Right lobe of liver (tissue), 6 donors: ENCODE measurements at regions not wholly inside any gene's neighbourhood (a gene's known extent, or its start where the extent isn't known, plus 50 kb on each side); places are given as distances from the start of the nearest gene placed in this dataset.

ENCODE experiments used
- ATAC-seq, 4 donors: fragments of 200-7000 bp; cut with Tn5 transposase; one replicate each; pipeline ENCODE4 v1.9.1; 2020; ENCODE audit warnings: mild to moderate bottlenecking in 4 of 4, moderate library complexity in 4 of 4
- DNase-seq, 3 donors: peaks; one replicate each; pipeline ENCODE4 v3.0.0-alpha.2; 2020
- H3K27ac ChIP-seq, 3 donors: fragments of 200-600 bp; one replicate each; pipeline ENCODE4 v1.8.0; 2022
- H3K27me3 ChIP-seq, 2 donors: fragments of 200-600 bp; one replicate each; pipeline ENCODE4 v1.8.0; 2022
- H3K36me3 ChIP-seq, 4 donors: fragments of 200-600 bp; sonication (generic) in 1 of 4; one replicate each; pipeline versions ENCODE4 v1.5.1 to v1.8.0; 2017 to 2022; ENCODE audit warnings: control low read depth in 1 of 4
- H3K4me1 ChIP-seq, 4 donors: fragments of 200-600 bp; sonication (generic) in 1 of 4; one replicate each; pipeline versions ENCODE4 v1.5.1 to v1.8.0; 2017 to 2022; ENCODE audit warnings: control low read depth in 1 of 4
- H3K4me3 ChIP-seq, 3 donors: fragments of 200-600 bp; one replicate each; pipeline ENCODE4 v1.8.0; 2022
- H3K9me3 ChIP-seq, 4 donors: fragments of 200-600 bp; sonication (generic) in 1 of 4; one replicate each; pipeline versions ENCODE4 v1.5.1 to v1.8.0; 2017 to 2022; ENCODE audit warnings: control low read depth in 1 of 4
- POLR2A ChIP-seq: fragments of 450-650 bp; IDR thresholded peaks from one replicate; pipeline ENCODE4 v1.6.1; 2017; ENCODE audit warnings: antibody characterized with exemption, mild to moderate bottlenecking
- WGBS: methylation state at CpG from one replicate; pipeline ENCODE4 v1.1.6; 2018; ENCODE audit warnings: low coverage, low lambda C conversion rate; ENCODE audit not compliant: insufficient coverage; ENCODE audit errors: missing lambda C conversion rate; 5-methylcytosine and 5-hydroxymethylcytosine counted together
- intact Hi-C, 2 donors: fragments of 100-400 bp; cut with DNase I; formaldehyde crosslinking; loops; one replicate each; pipeline versions ENCODE4 v1.11.2 to v1.14.1; 2022
- TF ChIP-seq, protein P1 (sequence below), 4 donors: fragments of 200-600 bp in 3 of 4; fragments of 450-650 bp in 1 of 4; IDR thresholded peaks; one replicate each; pipeline versions ENCODE4 v1.5.1 to v1.8.0; 2016 to 2022; ENCODE audit warnings: antibody characterized with exemption in 4 of 4, mild to moderate bottlenecking in 2 of 4
- donor health status: DM: no; HTN: yes; CAD: no.
- donor health status: DM: no; HTN: no; CAD: no.
- donor health status: DM: no; HTN: no; CAD: no.
- donor health status: DM: no; HTN: yes; CAD: no.
- donor health status: DM: no; HTN: yes; CAD: no.

DNA sequence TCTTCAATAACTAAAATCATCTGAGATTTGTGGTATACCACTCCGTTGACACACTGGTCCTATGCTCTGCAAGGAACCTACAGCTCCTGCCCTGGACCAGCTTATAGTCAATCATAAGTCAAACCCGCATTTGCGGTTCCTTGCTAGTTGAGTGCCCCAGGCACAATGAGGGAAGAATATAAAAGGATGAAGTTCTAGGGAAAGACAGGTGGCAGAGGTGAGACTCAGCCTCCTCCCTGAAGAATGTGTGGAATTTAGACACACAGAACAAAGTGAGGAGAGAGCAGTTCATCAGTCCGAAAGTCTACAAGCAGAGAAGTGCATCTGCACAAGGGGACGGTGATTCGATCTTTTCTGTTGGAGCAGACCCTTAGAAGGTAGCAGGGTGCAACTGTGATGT lies 615.0 kb upstream of the FANCL start:
- Histone ChIP-seq H3K4me1 (no peaks in the 10 kb centered on the region), H3K9me3 (no peaks in the 10 kb centered on the region), H3K27me3 (no peaks in the 10 kb centered on the region), H3K27ac (no peak overlapping the region), H3K36me3 (no peaks in the 10 kb centered on the region), H3K4me3 (no peak overlapping the region)
- DNase-seq: no peak
- intact Hi-C loops: no loop called here
- no peak for ATAC-seq
- 61% methylated on average over 6 of the region's 6 CpGs for WGBS
- TF ChIP-seq POLR2A: no peak
- TF ChIP-seq, protein P1, sequence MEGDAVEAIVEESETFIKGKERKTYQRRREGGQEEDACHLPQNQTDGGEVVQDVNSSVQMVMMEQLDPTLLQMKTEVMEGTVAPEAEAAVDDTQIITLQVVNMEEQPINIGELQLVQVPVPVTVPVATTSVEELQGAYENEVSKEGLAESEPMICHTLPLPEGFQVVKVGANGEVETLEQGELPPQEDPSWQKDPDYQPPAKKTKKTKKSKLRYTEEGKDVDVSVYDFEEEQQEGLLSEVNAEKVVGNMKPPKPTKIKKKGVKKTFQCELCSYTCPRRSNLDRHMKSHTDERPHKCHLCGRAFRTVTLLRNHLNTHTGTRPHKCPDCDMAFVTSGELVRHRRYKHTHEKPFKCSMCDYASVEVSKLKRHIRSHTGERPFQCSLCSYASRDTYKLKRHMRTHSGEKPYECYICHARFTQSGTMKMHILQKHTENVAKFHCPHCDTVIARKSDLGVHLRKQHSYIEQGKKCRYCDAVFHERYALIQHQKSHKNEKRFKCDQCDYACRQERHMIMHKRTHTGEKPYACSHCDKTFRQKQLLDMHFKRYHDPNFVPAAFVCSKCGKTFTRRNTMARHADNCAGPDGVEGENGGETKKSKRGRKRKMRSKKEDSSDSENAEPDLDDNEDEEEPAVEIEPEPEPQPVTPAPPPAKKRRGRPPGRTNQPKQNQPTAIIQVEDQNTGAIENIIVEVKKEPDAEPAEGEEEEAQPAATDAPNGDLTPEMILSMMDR (IDR thresholded peaks at IDR 0.05): no peak

DNA sequence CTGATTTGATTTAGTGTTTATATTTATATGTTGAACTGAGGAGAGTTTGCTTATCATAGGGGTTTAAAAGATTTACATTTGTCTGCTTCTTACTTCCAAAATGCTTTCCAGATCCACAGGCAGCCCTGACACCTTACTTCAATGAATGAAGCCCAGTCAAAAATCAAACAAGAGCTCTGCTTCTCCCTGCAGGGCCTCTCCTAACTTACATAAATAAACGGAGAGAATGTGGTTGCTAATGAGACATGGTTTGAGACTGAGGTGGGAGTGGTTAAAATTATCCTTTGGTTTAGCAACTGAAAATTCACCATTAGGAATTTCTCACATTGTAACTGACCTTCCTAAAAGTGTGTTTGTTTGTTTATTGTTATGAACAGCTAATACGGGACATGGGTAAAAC lies 612.3 kb upstream of the FANCL start:
- TF ChIP-seq, protein P1 (IDR thresholded peaks at IDR 0.05): no peak
- TF ChIP-seq POLR2A: no peak
- H3K4me3 ChIP-seq: no peak overlapping the region
- no peaks in the 10 kb centered on the region for H3K27me3 ChIP-seq
- no peak for ATAC-seq
- WGBS: 50% methylated on average over 2 of the region's 2 CpGs
- H3K4me1 ChIP-seq: no peaks in the 10 kb centered on the region
- no peak for DNase-seq
- H3K36me3 ChIP-seq: no peaks in the 10 kb centered on the region
- H3K9me3 ChIP-seq: no peaks in the 10 kb centered on the region
- H3K27ac ChIP-seq: no peak overlapping the region
- intact Hi-C loops: no loop called here

DNA sequence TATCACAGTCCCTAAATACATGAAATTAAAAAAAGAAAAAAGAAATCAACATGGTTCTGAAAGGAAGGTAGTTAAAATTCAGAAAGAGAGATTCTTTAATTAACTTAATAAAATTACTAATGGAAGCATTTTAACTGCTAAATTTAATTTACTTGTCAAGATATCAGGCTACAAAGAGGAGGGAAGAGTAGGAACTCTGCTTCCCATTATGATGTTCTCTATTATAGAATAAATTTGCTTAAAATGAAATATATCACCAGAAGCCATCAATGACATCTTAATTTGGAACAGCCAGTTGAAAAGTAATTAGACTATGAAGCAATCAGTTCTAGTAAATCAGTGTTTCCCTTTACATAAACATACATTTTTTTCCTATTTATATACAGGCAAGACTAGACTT lies 611.8 kb upstream of the FANCL start:
- no peak for TF ChIP-seq POLR2A
- TF ChIP-seq, protein P1 (IDR thresholded peaks at IDR 0.05): no peak
- H3K9me3 ChIP-seq: no peaks in the 10 kb centered on the region
- H3K4me1 ChIP-seq: no peaks in the 10 kb centered on the region
- H3K36me3 ChIP-seq: no peaks in the 10 kb centered on the region
- no peak overlapping the region for H3K27ac ChIP-seq
- DNase-seq (no peak), ATAC-seq (no peak)
- intact Hi-C loops: no loop called here
- no peaks in the 10 kb centered on the region for H3K27me3 ChIP-seq
- H3K4me3 ChIP-seq: no peak overlapping the region

DNA sequence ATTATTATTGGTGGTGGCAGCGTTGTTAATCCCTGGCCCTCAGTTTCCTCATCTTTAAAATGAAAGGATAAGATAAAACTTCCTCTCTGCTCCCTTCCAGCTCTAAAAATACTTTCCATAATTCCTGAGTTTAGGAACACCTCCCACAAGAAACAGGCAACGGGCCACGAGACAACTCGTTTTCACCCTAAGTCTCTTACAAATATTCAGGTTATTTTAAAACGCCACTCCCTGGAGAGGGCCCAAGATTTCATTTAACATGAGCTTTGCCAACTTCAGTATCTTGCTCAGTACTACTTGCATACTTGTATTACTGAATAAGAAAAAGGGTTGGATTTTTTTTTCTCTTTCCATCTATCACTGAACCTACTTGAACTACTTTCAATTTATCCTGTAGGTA lies 611.1 kb upstream of the FANCL start:
- Histone ChIP-seq H3K27me3 (no peaks in the 10 kb centered on the region), H3K9me3 (no peaks in the 10 kb centered on the region), H3K27ac (no peak overlapping the region), H3K4me1 (no peaks in the 10 kb centered on the region), H3K36me3 (no peaks in the 10 kb centered on the region), H3K4me3 (no peak overlapping the region)
- intact Hi-C loops: no loop called here
- TF ChIP-seq, protein P1 (IDR thresholded peaks at IDR 0.05): no peak
- TF ChIP-seq POLR2A: no peak
- no peak for DNase-seq
- 39% methylated on average over 5 of the region's 5 CpGs for WGBS
- ATAC-seq: no peak

DNA sequence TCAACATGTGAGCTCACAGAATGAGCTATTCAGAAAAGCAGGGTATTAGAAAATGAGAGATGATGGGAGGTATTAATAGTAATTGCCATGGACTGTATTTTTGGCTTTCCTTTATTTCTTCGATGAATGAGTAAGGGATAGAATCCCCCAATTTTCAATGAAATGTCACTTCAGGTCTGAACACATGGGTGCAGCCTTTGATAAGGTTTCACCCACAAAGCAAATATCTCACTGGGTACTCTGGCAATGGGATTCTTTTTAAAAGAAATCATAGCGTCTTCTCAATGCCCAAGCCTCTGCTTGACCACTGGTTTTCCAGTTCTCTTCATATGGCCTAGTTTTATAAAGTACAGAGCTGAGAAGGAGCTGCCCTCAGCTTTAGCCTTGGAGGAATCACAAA lies 610.5 kb upstream of the FANCL start:
- Histone ChIP-seq H3K36me3 (no peaks in the 10 kb centered on the region), H3K4me3 (no peak overlapping the region), H3K27me3 (no peaks in the 10 kb centered on the region), H3K4me1 (no peaks in the 10 kb centered on the region), H3K9me3 (no peaks in the 10 kb centered on the region), H3K27ac (no peak overlapping the region)
- intact Hi-C loops: no loop called here
- TF ChIP-seq, protein P1 (IDR thresholded peaks at IDR 0.05): peak in 2 of 4 donors; percentile 15 to 22
- TF ChIP-seq POLR2A: no peak
- WGBS: 77% methylated on average over 2 of the region's 2 CpGs
- no peak for ATAC-seq
- DNase-seq: no peak
